Rectal smooth muscle tissue (tissue), 1 donor: ENCODE measurements at regions not wholly inside any gene's neighbourhood (a gene's known extent, or its start where the extent isn't known, plus 50 kb on each side); places are given as distances from the start of the nearest gene placed in this dataset.

Source experiments
- H3K27ac ChIP-seq: one replicate; pipeline ENCODE4 v1.7.0; 2013; ENCODE audit warnings: low read depth, low read length, inconsistent platforms
- H3K27me3 ChIP-seq: one replicate; pipeline ENCODE4 v1.7.0; 2013; ENCODE audit warnings: low read length; ENCODE audit not compliant: control insufficient read depth, insufficient read depth
- H3K36me3 ChIP-seq: one replicate; pipeline ENCODE4 v1.7.0; 2013; ENCODE audit warnings: low read length; ENCODE audit not compliant: control insufficient read depth, insufficient read depth
- H3K4me1 ChIP-seq: one replicate; pipeline ENCODE4 v1.7.0; 2013; ENCODE audit warnings: low read length; ENCODE audit not compliant: control insufficient read depth, insufficient read depth
- H3K4me3 ChIP-seq: one replicate; pipeline ENCODE4 v1.7.0; 2013; ENCODE audit warnings: low read length
- H3K9ac ChIP-seq: one replicate; pipeline ENCODE4 v1.7.0; 2013; ENCODE audit warnings: low read length

GRCh38 chr9:16258191-16258590, 612.3 kb downstream of the BNC2 start:
- no peak overlapping the region for H3K9ac ChIP-seq
- H3K36me3 ChIP-seq, result no peaks in the 10 kb centered on the region
- no peak overlapping the region for H3K27ac ChIP-seq
- H3K4me3 ChIP-seq, result no peak overlapping the region
- no peaks in the 10 kb centered on the region for H3K4me1 ChIP-seq
- H3K27me3 ChIP-seq, result no peaks in the 10 kb centered on the region

- no peaks in the 10 kb centered on the region for H3K4me1 ChIP-seq
- no peak overlapping the region for H3K9ac ChIP-seq
- H3K36me3 ChIP-seq, result no peaks in the 10 kb centered on the region
- H3K4me3 ChIP-seq, result no peak overlapping the region
- H3K27me3 ChIP-seq, result no peaks in the 10 kb centered on the region
- H3K27ac ChIP-seq, result no peak overlapping the region
Measured at GRCh38 chr9:16258708-16259107, 611.8 kb downstream of the BNC2 start.

GRCh38 chr9:16262477-16263261, 607.8 kb downstream of the BNC2 start:
- Histone ChIP-seq H3K9ac (no peak overlapping the region), H3K27ac (no peak overlapping the region), H3K4me1 (no peaks in the 10 kb centered on the region), H3K4me3 (no peak overlapping the region), H3K36me3 (no peaks in the 10 kb centered on the region), H3K27me3 (no peaks in the 10 kb centered on the region)

GRCh38 chr9:16265688-16266087, 604.8 kb downstream of the BNC2 start:
- Histone ChIP-seq H3K4me1 (peaks cover 5% of the 10 kb centered on the region), H3K27ac (no peak overlapping the region), H3K9ac (no peak overlapping the region), H3K36me3 (no peaks in the 10 kb centered on the region), H3K27me3 (no peaks in the 10 kb centered on the region), H3K4me3 (no peak overlapping the region)

- H3K36me3 ChIP-seq, result no peaks in the 10 kb centered on the region
- H3K27ac ChIP-seq, result no peak overlapping the region
- peaks cover 5% of the 10 kb centered on the region for H3K4me1 ChIP-seq
- H3K4me3 ChIP-seq, result no peak overlapping the region
- no peaks in the 10 kb centered on the region for H3K27me3 ChIP-seq
- H3K9ac ChIP-seq, result no peak overlapping the region
Measured at GRCh38 chr9:16266648-16267276, 603.7 kb downstream of the BNC2 start.

- H3K4me3 ChIP-seq, result peak overlapping the region; percentile 35
- H3K27me3 ChIP-seq, result no peaks in the 10 kb centered on the region
- no peak overlapping the region for H3K9ac ChIP-seq
- H3K4me1 ChIP-seq, result peaks cover 5% of the 10 kb centered on the region
- no peak overlapping the region for H3K27ac ChIP-seq
- H3K36me3 ChIP-seq, result no peaks in the 10 kb centered on the region
Measured at GRCh38 chr9:16267281-16268066, 603.0 kb downstream of the BNC2 start.

GRCh38 chr9:16268067-16268881, 602.2 kb downstream of the BNC2 start:
- Histone ChIP-seq H3K4me1 (peaks cover 5% of the 10 kb centered on the region), H3K9ac (no peak overlapping the region), H3K36me3 (no peaks in the 10 kb centered on the region), H3K27me3 (no peaks in the 10 kb centered on the region), H3K4me3 (peak overlapping the region; percentile 35), H3K27ac (no peak overlapping the region)

GRCh38 chr9:16271967-16272366, 598.5 kb downstream of the BNC2 start:
- H3K27me3 ChIP-seq, result no peaks in the 10 kb centered on the region
- H3K36me3 ChIP-seq, result no peaks in the 10 kb centered on the region
- no peak overlapping the region for H3K4me3 ChIP-seq
- H3K4me1 ChIP-seq, result peaks cover 5% of the 10 kb centered on the region
- no peak overlapping the region for H3K9ac ChIP-seq
- H3K27ac ChIP-seq, result no peak overlapping the region

- Histone ChIP-seq H3K4me3 (no peak overlapping the region), H3K9ac (no peak overlapping the region), H3K27ac (no peak overlapping the region), H3K36me3 (no peaks in the 10 kb centered on the region), H3K27me3 (no peaks in the 10 kb centered on the region), H3K4me1 (peaks cover 5% of the 10 kb centered on the region)
Measured at GRCh38 chr9:16272776-16273175, 597.7 kb downstream of the BNC2 start.

- Histone ChIP-seq H3K36me3 (no peaks in the 10 kb centered on the region), H3K4me1 (no peaks in the 10 kb centered on the region), H3K4me3 (no peak overlapping the region), H3K27ac (no peak overlapping the region), H3K9ac (no peak overlapping the region), H3K27me3 (no peaks in the 10 kb centered on the region)
Measured at GRCh38 chr9:16275795-16276624, 594.5 kb downstream of the BNC2 start.

- Histone ChIP-seq H3K4me3 (no peak overlapping the region), H3K36me3 (no peaks in the 10 kb centered on the region), H3K9ac (no peak overlapping the region), H3K27ac (no peak overlapping the region), H3K27me3 (no peaks in the 10 kb centered on the region), H3K4me1 (no peaks in the 10 kb centered on the region)
Measured at GRCh38 chr9:16276866-16277265, 593.6 kb downstream of the BNC2 start.
